Activated CD8-positive, alpha-beta T cell treated with anti-CD3 and anti-CD28 coated beads, Interleukin-2, amount 10 ng/mL, durations not matched to agents 7 days and 5 days (primary cell): ENCODE measurements at regions not wholly inside any gene's neighbourhood (a gene's known extent, or its start where the extent isn't known, plus 50 kb on each side); places are given as distances from the start of the nearest gene placed in this dataset.

Experiments
- ATAC-seq: fragments of 150-1000 bp; cut with Tn5 transposase; one replicate; pipeline ENCODE4 v1.10.0; 2021; ENCODE audit warnings: moderate library complexity
- CTCF ChIA-PET: fragments of 350-600 bp; sonication (Branson Sonifier 250); formaldehyde crosslinking; loops from one replicate; lab custom pipeline; 2021; ENCODE audit warnings: antibody characterized with exemption; lab: Charles Lee
- POLR2A ChIA-PET: fragments of 350-600 bp; sonication (Branson Sonifier 250); formaldehyde crosslinking; loops from one replicate; lab custom pipeline; 2021; ENCODE audit warnings: antibody characterized with exemption; lab: Charles Lee
- DNase-seq: peaks from one replicate; pipeline ENCODE4 v3.0.0-alpha.2; 2020
- H3K27ac Mint-ChIP-seq: one replicate; pipeline ENCODE4 v1.8.0; 2021; ENCODE audit warnings: mild to moderate bottlenecking, mixed read lengths
- H3K27me3 Mint-ChIP-seq: one replicate; pipeline ENCODE4 v1.8.0; 2021; ENCODE audit warnings: low read depth, mixed read lengths
- H3K36me3 Mint-ChIP-seq: one replicate; pipeline ENCODE4 v1.8.0; 2021; ENCODE audit warnings: low read depth, mixed read lengths
- H3K4me1 Mint-ChIP-seq: one replicate; pipeline ENCODE4 v1.8.0; 2021; ENCODE audit warnings: low read depth, mixed read lengths
- H3K4me3 Mint-ChIP-seq: one replicate; pipeline ENCODE4 v1.8.0; 2021; ENCODE audit warnings: mild to moderate bottlenecking, mixed read lengths
- H3K9me3 Mint-ChIP-seq: one replicate; pipeline ENCODE4 v1.8.0; 2022; ENCODE audit warnings: mixed read lengths; ENCODE audit not compliant: insufficient read depth

DNA sequence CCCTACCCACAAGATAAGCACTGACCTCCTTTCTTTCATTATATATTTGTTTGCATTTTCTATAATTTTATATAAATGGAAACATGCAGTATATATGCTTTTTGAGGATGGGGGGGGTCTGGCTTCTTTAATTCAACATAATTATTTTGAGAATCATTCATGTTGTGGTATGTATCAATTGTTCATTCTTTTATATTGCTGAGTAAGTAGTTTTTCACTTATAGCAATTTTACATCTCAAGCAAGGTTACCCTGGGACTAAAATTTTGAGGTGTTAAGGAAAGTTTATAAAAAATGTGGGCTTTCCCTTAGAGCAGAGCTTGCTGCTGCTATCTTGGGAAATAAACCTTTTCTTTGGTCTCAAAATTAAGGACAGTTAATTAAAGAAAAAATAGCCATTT lies 89.9 kb upstream of the EGLN3 start:
- Mint-ChIP-seq H3K36me3 (peaks cover 36% of the 10 kb centered on the region), H3K4me1 (peaks cover 62% of the 10 kb centered on the region), H3K27me3 (peaks cover 16% of the 10 kb centered on the region), H3K9me3 (no peaks in the 10 kb centered on the region), H3K27ac (no peak overlapping the region), H3K4me3 (no peak overlapping the region)
- DNase-seq (no peak), ATAC-seq (no peak)
- ChIA-PET POLR2A (no interaction called here), CTCF (no interaction called here)

DNA sequence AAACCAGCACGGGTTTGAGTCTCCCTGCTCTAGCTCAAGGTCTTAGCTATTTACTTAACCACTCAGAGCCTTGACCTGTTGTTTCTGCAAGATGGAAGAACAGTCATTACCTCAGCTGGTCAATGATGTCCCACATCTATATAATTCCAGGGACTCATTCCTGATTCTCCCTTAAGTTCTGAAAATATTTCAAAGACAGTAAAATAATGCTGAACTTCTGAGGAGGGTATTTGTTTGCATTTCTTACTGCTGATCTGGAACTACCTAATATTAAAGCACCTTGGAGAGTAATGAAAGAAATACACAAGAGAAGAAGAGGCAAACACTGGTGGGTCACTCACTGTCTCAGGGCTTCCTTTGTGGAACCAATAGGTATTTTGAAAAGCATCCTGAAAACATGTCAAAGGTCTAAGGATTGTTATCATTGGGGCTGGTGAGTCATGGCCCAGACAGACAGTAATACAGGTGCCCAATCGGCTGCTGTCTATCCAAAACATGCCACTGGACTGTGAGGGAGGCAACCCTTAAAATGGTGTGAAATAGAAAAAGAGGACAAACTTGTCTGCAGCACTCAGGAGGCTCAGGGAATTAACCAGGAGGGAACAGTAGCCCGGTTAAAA lies 88.7 kb upstream of the EGLN3 start:
- H3K27me3 Mint-ChIP-seq = peaks cover 16% of the 10 kb centered on the region
- peaks cover 30% of the 10 kb centered on the region for H3K36me3 Mint-ChIP-seq
- no peaks in the 10 kb centered on the region for H3K9me3 Mint-ChIP-seq
- DNase-seq (no peak), ATAC-seq (no peak)
- peaks cover 57% of the 10 kb centered on the region for H3K4me1 Mint-ChIP-seq
- H3K4me3 Mint-ChIP-seq = no peak overlapping the region
- H3K27ac Mint-ChIP-seq = no peak overlapping the region
- ChIA-PET CTCF (interaction anchor here (1.8 kb wide), 1 partner anchor 12 kb away, joined by 5 read pairs; no protein-coding TSS in a partner anchor), POLR2A (interaction anchor here (0.6 kb wide), 1 partner anchor 1445 kb away, joined by 3 read pairs; no protein-coding TSS in a partner anchor)

DNA sequence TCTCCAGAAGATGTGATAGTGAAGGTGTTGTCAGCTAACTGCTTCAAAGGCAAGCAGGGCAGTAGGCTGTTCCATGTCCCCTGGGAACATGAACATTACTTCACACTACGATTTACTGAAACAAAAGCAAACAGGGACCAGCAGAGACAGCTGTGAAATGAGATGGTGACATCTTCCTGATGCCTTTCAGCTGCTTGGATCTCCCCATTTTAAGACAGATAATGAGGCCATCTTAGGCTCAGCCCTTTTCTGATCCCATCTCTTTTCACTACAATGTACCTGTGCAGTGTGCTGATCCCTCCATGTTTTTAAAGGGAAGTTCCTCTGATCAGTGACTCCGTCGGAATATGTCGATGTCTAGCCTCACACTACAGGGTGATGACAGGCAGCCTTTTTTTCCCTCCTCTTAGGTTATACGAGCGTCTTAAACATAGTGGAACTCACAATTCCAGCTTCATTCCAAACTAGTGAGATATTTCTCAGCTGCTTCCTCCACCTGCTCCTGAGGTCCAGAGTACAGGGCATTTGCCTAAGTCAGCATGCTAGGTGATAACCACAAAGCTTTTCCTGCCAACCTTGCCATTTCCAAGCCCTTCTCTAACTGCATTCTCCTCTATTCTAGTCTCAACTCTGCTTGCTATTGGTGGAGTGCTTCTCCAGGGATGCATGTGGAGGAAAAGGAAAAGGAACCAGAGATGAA lies 87.6 kb upstream of the EGLN3 start:
- CTCF ChIA-PET = interaction anchor here (0.9 to 1.8 kb wide), 3 partner anchors 14 to 60 kb away, joined by 3 to 5 read pairs (median 4); no protein-coding TSS in a partner anchor
- H3K36me3 Mint-ChIP-seq = peaks cover 22% of the 10 kb centered on the region
- H3K9me3 Mint-ChIP-seq = no peaks in the 10 kb centered on the region
- no peak for ATAC-seq
- no peak overlapping the region for H3K4me3 Mint-ChIP-seq
- peaks cover 16% of the 10 kb centered on the region for H3K27me3 Mint-ChIP-seq
- POLR2A ChIA-PET = interaction anchor here (1.5 kb wide), 1 partner anchor 20 kb away, joined by 3 read pairs; no protein-coding TSS in a partner anchor
- H3K4me1 Mint-ChIP-seq = peaks cover 47% of the 10 kb centered on the region
- no peak overlapping the region for H3K27ac Mint-ChIP-seq
- no peak for DNase-seq

DNA sequence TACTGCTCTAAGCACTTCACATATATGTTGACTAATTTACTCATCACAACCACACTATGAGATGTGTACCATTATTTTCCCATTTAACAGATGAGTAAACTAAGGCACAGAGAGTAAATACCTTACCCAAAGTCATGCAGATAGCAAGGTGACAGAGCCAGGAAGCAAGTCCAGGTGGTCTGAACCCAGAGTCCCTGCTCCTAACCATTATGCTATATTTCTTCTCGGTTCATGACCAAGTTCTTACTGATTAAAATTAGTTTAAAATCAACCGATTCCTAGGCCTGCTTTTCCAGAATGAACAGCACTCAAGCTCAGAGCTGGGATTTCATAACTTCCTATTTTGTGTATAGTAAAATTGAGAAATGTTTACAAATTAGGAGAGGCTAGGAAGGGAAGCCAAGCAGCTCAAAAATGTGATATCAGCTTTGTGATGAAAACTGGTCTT lies 85.5 kb upstream of the EGLN3 start:
- H3K4me1 Mint-ChIP-seq = peaks cover 28% of the 10 kb centered on the region
- no peak overlapping the region for H3K4me3 Mint-ChIP-seq
- ChIA-PET CTCF (no interaction called here), POLR2A (interaction anchor here (1.2 kb wide), 1 partner anchor 7 kb away, joined by 7 read pairs; no protein-coding TSS in a partner anchor)
- ATAC-seq (no peak), DNase-seq (no peak)
- peaks cover 12% of the 10 kb centered on the region for H3K36me3 Mint-ChIP-seq
- no peak overlapping the region for H3K27ac Mint-ChIP-seq
- no peaks in the 10 kb centered on the region for H3K9me3 Mint-ChIP-seq
- H3K27me3 Mint-ChIP-seq = peaks cover 19% of the 10 kb centered on the region

DNA sequence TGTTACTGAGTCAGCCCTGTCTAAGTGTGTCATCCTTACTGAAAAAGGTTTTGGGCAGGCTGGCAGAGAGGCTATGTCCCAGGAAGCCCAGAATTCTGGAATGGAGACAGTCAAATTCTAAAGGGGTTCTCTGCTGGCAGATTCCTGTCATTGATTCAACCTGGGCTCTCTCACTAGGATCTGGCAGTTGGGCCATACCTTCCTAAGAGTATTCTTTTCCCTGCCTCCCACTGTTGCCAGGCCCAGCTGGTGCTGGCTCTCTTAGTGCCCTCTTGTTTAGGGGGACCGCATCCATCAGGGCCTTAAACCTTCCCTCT lies 85.0 kb upstream of the EGLN3 start:
- peaks cover 24% of the 10 kb centered on the region for H3K4me1 Mint-ChIP-seq
- POLR2A ChIA-PET = interaction anchor here (1.2 kb wide), 1 partner anchor 8 kb away, joined by 7 read pairs; no protein-coding TSS in a partner anchor
- ATAC-seq (no peak), DNase-seq (no peak)
- no peaks in the 10 kb centered on the region for H3K9me3 Mint-ChIP-seq
- H3K36me3 Mint-ChIP-seq = peaks cover 10% of the 10 kb centered on the region
- CTCF ChIA-PET = no interaction called here
- H3K27ac Mint-ChIP-seq = no peak overlapping the region
- peaks cover 19% of the 10 kb centered on the region for H3K27me3 Mint-ChIP-seq
- no peak overlapping the region for H3K4me3 Mint-ChIP-seq

DNA sequence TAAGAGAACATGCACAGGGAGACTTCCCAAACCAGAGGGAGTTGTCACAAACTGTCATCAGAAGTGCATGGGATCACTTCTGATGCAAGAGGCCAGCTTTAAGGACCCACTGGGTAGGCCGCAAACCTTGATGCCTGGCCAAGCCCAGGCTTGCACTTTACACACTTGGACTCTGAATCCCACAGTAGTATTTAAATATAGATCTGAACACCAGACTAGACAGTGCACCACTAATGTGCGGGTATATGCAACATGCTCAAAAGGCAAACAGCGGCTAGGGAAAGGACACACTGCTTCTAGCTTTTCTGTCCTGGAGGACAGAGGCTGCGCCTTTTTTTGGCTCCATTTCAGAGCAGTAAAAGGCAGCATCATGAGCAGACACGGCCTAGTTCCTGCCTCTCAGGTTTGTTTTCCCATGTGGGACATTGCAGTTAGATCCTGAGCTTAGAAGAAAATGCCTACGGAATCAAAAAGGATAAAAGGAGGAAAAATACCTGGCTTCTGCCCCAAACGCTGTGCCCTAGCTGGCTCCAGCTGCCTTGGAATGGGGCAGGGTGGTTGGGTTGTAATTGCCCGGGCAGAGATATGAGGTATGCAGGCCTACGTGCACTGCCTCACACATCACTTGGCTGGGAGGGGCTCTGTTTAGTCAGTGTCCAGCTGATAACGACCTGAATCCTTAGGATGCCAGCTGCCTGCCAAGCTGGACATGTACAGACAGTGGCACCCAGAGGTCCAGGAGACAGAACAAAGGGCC lies 84.5 kb upstream of the EGLN3 start:
- Mint-ChIP-seq H3K4me1 (peaks cover 22% of the 10 kb centered on the region), H3K27ac (no peak overlapping the region), H3K4me3 (no peak overlapping the region), H3K27me3 (peaks cover 21% of the 10 kb centered on the region), H3K36me3 (peaks cover 7% of the 10 kb centered on the region), H3K9me3 (no peaks in the 10 kb centered on the region)
- ChIA-PET CTCF (no interaction called here), POLR2A (interaction anchor here (1.2 kb wide), 1 partner anchor 8 kb away, joined by 7 read pairs; no protein-coding TSS in a partner anchor)
- DNase-seq (no peak), ATAC-seq (no peak)

DNA sequence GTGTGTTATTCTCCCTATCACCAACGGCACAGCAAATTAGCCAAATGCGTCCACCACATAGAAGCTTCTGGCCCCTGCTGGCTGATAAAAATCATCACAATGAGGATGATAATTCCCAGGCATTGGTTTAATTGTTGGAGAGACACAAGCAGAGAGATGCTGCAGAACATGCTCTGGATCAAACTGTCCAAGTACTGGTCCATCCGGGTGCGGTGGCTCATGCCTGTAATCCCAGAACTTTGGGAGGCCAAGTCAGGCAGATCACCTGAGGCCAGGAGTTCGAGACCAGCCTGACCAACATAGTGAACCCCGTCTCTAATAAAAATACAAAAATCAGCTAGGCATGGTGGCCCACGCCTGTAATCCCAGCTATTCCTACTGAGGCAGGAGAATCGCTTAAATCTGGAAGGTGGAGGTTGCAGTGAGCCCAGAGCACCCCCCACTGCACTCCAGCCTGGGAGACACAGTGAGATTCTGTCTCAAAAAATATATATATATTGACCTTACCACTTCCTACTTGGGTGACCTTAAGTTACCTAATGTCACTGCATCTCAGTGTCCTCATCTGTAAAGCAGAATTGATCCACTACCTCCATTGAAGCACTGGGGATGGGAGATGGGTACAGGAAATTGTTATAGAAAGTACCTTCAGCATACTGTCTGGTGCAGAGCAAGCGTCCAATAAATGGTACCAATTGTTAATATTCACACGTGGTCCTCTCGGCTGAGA lies 83.7 kb upstream of the EGLN3 start:
- H3K4me3 Mint-ChIP-seq = no peak overlapping the region

DNA sequence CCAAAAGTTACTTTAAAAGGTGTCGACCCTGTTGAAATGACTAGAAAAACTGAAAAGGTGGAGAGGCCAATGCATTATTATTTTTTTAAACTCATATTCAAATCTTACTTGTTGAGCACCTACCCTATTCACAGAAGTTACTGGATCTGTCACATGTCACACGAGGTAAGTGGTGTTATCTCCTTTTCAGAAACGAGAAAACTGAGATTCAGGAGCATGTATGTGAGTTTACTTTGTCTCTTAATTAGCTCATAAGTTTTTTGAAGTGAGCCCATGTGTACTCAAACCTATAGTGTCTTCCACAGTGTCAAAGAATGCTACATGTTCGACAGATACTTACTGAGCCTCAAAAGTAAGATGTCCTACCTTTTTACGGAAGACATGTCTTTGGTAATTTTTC lies 81.8 kb upstream of the EGLN3 start:
- CTCF ChIA-PET = no interaction called here
- no peak for ATAC-seq
- no peaks in the 10 kb centered on the region for H3K9me3 Mint-ChIP-seq

More for the DNA sequence above, 83.7 kb upstream of the EGLN3 start:
- H3K4me1 Mint-ChIP-seq = peaks cover 15% of the 10 kb centered on the region
- no peak for ATAC-seq
- POLR2A ChIA-PET = interaction anchor here (1.2 kb wide), 1 partner anchor 9 kb away, joined by 7 read pairs; no protein-coding TSS in a partner anchor
- H3K27me3 Mint-ChIP-seq = peaks cover 16% of the 10 kb centered on the region
- no peak for DNase-seq
- no peak overlapping the region for H3K27ac Mint-ChIP-seq
- CTCF ChIA-PET = no interaction called here
- peaks cover 4% of the 10 kb centered on the region for H3K36me3 Mint-ChIP-seq
- H3K9me3 Mint-ChIP-seq = no peaks in the 10 kb centered on the region

DNA sequence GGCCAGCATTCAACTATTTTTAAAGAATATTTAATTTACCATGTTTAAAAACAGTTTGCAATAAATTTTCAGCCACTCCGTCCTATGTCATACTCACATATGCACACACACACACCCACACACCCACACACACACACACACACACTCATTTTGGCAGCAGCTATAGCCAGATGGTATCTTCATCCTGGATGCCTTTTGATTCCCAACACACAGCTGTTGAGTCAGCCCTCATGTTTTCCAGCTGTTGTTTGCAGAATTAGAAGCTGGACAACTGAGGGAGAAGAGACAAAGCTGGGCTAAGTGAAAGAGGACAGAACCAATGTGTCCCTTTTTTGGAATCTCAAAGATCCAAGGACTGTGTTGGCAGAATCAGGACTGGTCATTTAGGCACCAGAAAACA lies 80.0 kb upstream of the EGLN3 start:
- ChIA-PET POLR2A (interaction anchor here (0.9 kb wide), 1 partner anchor 12 kb away, joined by 4 read pairs; no protein-coding TSS in a partner anchor), CTCF (interaction anchor here (1.1 to 1.4 kb wide), 2 partner anchors 8 to 12 kb away, joined by 3 to 4 read pairs; no protein-coding TSS in a partner anchor)
- H3K27ac Mint-ChIP-seq = no peak overlapping the region
- no peak overlapping the region for H3K4me3 Mint-ChIP-seq
- peaks cover 15% of the 10 kb centered on the region for H3K27me3 Mint-ChIP-seq
- H3K9me3 Mint-ChIP-seq = no peaks in the 10 kb centered on the region
- ATAC-seq = no peak
- peaks cover 9% of the 10 kb centered on the region for H3K4me1 Mint-ChIP-seq
- no peak for DNase-seq
- no peaks in the 10 kb centered on the region for H3K36me3 Mint-ChIP-seq

More for the DNA sequence above, 81.8 kb upstream of the EGLN3 start:
- Mint-ChIP-seq H3K4me3 (no peak overlapping the region), H3K27ac (no peak overlapping the region), H3K4me1 (peaks cover 6% of the 10 kb centered on the region), H3K27me3 (peaks cover 18% of the 10 kb centered on the region), H3K36me3 (no peaks in the 10 kb centered on the region)
- POLR2A ChIA-PET = no interaction called here
- DNase-seq = no peak

DNA sequence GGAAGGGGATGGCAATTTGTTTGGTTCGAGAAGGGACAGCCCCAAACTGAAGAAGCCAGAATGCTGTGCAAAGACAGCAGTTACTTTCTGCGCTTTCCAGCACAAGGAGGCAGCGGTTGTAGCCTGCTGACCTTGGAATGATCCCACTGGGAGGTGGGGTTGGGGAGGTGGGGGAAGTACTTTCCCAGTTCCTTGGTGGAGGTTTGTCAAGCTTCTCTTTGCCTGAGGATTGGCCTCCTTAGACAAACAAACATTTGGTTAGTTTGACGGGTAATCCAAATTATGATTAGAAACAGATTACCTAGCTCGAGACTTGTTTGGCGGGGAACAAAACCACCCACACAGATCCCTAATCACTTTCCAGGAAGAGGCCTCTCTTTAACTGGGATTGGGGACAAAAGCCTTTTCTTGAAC lies 79.1 kb upstream of the EGLN3 start:
- no peak for DNase-seq
- Mint-ChIP-seq H3K4me1 (peaks cover 8% of the 10 kb centered on the region), H3K36me3 (no peaks in the 10 kb centered on the region), H3K27ac (no peak overlapping the region), H3K4me3 (no peak overlapping the region), H3K27me3 (peaks cover 15% of the 10 kb centered on the region), H3K9me3 (no peaks in the 10 kb centered on the region)
- ChIA-PET CTCF (no interaction called here), POLR2A (no interaction called here)
- ATAC-seq = no peak

DNA sequence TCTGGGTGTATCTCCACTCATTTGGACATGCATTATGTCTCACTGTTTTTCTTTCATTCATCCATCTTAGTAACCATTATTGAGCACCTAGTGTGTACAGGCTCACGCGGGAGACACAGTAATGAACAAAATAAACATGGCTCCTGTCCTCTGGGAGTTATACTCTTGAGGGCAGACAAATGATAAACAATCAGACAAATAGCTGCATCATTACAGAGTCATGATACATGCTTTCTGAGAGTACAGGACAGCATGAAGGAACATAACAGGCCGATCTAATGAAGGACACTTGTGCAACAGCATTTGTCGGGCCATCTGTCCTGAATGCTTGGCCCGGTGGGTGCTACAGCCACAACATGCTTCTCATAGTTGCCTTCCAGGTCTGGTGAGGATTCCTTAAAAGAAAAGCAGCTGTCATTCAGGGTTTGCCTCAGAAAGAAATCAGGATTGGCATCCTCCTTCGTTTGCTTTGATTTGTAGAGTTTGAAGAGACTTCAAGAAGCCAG lies 77.2 kb upstream of the EGLN3 start:
- DNase-seq = no peak
- ChIA-PET CTCF (no interaction called here), POLR2A (no interaction called here)
- Mint-ChIP-seq H3K27me3 (peaks cover 22% of the 10 kb centered on the region), H3K36me3 (no peaks in the 10 kb centered on the region), H3K4me1 (peaks cover 8% of the 10 kb centered on the region), H3K4me3 (no peak overlapping the region), H3K9me3 (no peaks in the 10 kb centered on the region), H3K27ac (no peak overlapping the region)
- no peak for ATAC-seq
